HL-60 (cell line): ENCODE measurements at regions not wholly inside any gene's neighbourhood (a gene's known extent, or its start where the extent isn't known, plus 50 kb on each side); places are given as distances from the start of the nearest gene placed in this dataset.

ENCODE experiments used
- DNase-seq, 2 experiments: peaks; one replicate each; pipeline ENCODE4 v3.0.0-alpha.2; 2010 to 2020; ENCODE audit warnings: low read depth in 1 of 2, low spot score in 1 of 2
- H3K27ac ChIP-seq: fragments of 250-450 bp; sonication (Bioruptor Pico); replicated peaks from 2 replicates; pipeline ENCODE4 v1.5.1; 2020; ENCODE audit warnings: mild to moderate bottlenecking, moderate library complexity
- H3K27me3 ChIP-seq: fragments of 250-450 bp; sonication (Bioruptor Pico); 2 replicates; pipeline ENCODE4 v1.5.1; 2021; ENCODE audit warnings: mild to moderate bottlenecking, moderate library complexity; ENCODE audit not compliant: insufficient read depth, poor library complexity, severe bottlenecking
- H3K4me3 ChIP-seq: replicated peaks from 2 replicates; pipeline ENCODE4 v1.5.1; 2011; ENCODE audit warnings: mild to moderate bottlenecking, control low read depth, low read length; ENCODE audit not compliant: insufficient read depth
- CTCF ChIP-seq: IDR thresholded peaks from one replicate; pipeline ENCODE4 v1.5.1; 2011; ENCODE audit warnings: low read length, control low read depth, inconsistent platforms; ENCODE audit not compliant: insufficient read depth
- GABPA ChIP-seq: IDR thresholded peaks from 2 replicates; pipeline ENCODE4 v1.6.1; 2012; ENCODE audit warnings: low read depth
- POLR2AphosphoS5 ChIP-seq: IDR thresholded peaks from 2 replicates; pipeline ENCODE4 v1.6.1; 2012; ENCODE audit warnings: low read depth
- SPI1 ChIP-seq: IDR thresholded peaks from 2 replicates; pipeline ENCODE4 v1.6.1; 2012; ENCODE audit warnings: low read depth, mild to moderate bottlenecking, borderline replicate concordance
- TF ChIP-seq, protein P1 (sequence below): IDR thresholded peaks from 2 replicates; pipeline ENCODE4 v1.6.1; 2012; ENCODE audit warnings: low read depth; ENCODE audit not compliant: insufficient replicate concordance

GRCh38 chr9:8221462-8221861 lies 421.9 kb upstream of the DMAC1 start:
- TF ChIP-seq POLR2AphosphoS5: no peak
- no peak for TF ChIP-seq CTCF
- TF ChIP-seq GABPA: no peak
- no peak for TF ChIP-seq SPI1
- TF ChIP-seq, protein P1, sequence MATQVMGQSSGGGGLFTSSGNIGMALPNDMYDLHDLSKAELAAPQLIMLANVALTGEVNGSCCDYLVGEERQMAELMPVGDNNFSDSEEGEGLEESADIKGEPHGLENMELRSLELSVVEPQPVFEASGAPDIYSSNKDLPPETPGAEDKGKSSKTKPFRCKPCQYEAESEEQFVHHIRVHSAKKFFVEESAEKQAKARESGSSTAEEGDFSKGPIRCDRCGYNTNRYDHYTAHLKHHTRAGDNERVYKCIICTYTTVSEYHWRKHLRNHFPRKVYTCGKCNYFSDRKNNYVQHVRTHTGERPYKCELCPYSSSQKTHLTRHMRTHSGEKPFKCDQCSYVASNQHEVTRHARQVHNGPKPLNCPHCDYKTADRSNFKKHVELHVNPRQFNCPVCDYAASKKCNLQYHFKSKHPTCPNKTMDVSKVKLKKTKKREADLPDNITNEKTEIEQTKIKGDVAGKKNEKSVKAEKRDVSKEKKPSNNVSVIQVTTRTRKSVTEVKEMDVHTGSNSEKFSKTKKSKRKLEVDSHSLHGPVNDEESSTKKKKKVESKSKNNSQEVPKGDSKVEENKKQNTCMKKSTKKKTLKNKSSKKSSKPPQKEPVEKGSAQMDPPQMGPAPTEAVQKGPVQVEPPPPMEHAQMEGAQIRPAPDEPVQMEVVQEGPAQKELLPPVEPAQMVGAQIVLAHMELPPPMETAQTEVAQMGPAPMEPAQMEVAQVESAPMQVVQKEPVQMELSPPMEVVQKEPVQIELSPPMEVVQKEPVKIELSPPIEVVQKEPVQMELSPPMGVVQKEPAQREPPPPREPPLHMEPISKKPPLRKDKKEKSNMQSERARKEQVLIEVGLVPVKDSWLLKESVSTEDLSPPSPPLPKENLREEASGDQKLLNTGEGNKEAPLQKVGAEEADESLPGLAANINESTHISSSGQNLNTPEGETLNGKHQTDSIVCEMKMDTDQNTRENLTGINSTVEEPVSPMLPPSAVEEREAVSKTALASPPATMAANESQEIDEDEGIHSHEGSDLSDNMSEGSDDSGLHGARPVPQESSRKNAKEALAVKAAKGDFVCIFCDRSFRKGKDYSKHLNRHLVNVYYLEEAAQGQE: no peak
- Histone ChIP-seq H3K4me3 (no peak overlapping the region), H3K27me3 (no peaks in the 10 kb centered on the region), H3K27ac (no peak overlapping the region)
- no peak for DNase-seq

DNA sequence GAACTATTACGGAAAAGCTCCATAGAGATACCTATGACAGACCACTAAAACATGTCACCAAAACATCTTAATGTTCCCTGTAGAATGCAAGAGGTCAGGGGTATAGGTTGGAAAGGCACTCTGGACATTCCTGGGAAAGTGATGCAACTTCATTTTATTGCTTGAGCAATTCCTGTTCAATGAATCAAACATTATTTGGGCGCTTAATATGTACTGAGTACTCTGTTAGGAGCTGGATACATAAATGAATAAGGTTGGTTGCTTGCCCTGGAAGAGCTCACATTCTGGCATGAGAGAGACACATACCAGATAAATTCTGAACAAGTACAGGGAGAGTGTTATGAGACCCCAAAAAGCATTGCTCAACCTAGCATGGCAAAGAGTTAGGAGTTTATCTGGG lies 408.9 kb upstream of the DMAC1 start:
- TF ChIP-seq POLR2AphosphoS5: no peak
- TF ChIP-seq, protein P1: no peak
- TF ChIP-seq GABPA: no peak
- no peak for TF ChIP-seq SPI1
- TF ChIP-seq CTCF: no peak
- Histone ChIP-seq H3K4me3 (no peak overlapping the region), H3K27ac (no peak overlapping the region), H3K27me3 (no peaks in the 10 kb centered on the region)
- DNase-seq: no peak

- Histone ChIP-seq H3K27me3 (no peaks in the 10 kb centered on the region), H3K4me3 (no peak overlapping the region), H3K27ac (no peak overlapping the region)
- no peak for DNase-seq
- TF ChIP-seq CTCF (no peak), POLR2AphosphoS5 (no peak)
These were observed 408.0 kb upstream of the DMAC1 start for GRCh38 chr9:8207596-8207995.

GRCh38 chr9:8206720-8207119 lies 407.1 kb upstream of the DMAC1 start:
- no peak overlapping the region for H3K4me3 ChIP-seq
- H3K27me3 ChIP-seq: no peaks in the 10 kb centered on the region
- no peak for TF ChIP-seq CTCF
- peak; percentile 21; the same call in 1 of the 2 replicates for TF ChIP-seq SPI1
- TF ChIP-seq POLR2AphosphoS5: no peak
- H3K27ac ChIP-seq: no peak overlapping the region
- DNase-seq: peak in 1 of 2 experiments; percentile 8
